OCI-LY1 (cell line): ENCODE measurements at regions not wholly inside any gene's neighbourhood (a gene's known extent, or its start where the extent isn't known, plus 50 kb on each side); places are given as distances from the start of the nearest gene placed in this dataset.

Experiments
- H2AFZ ChIP-seq: fragments of 200-600 bp; sonication (generic), shearing (Covaris generic); 2 replicates; pipeline ENCODE4 v1.6.0; 2014; ENCODE audit warnings: antibody characterized with exemption, mild to moderate bottlenecking, low read length
- H3F3A ChIP-seq: fragments of 200-600 bp; sonication (generic), shearing (Covaris generic); 2 replicates; pipeline ENCODE4 v1.6.0; 2014; ENCODE audit warnings: mild to moderate bottlenecking, antibody characterized with exemption, low read length, moderate library complexity; ENCODE audit not compliant: insufficient read depth
- H3K27ac ChIP-seq: fragments of 200-600 bp; sonication (generic); 2 replicates; pipeline ENCODE4 v1.5.1; 2014; ENCODE audit warnings: low read length, mixed run types, mild to moderate bottlenecking, low read depth; ENCODE audit not compliant: poor library complexity, severe bottlenecking
- H3K27me3 ChIP-seq: fragments of 200-600 bp; sonication (generic); 2 replicates; pipeline ENCODE4 v1.6.0; 2014; ENCODE audit warnings: antibody characterized with exemption, mild to moderate bottlenecking, low read length, moderate library complexity; ENCODE audit not compliant: insufficient read depth
- H3K36me3 ChIP-seq: fragments of 200-600 bp; sonication (generic); 2 replicates; pipeline ENCODE4 v1.6.1; 2014; ENCODE audit warnings: mild to moderate bottlenecking, antibody characterized with exemption, low read length, moderate library complexity, mixed read lengths; ENCODE audit not compliant: insufficient read depth
- H3K4me1 ChIP-seq: fragments of 200-600 bp; sonication (generic); 2 replicates; pipeline ENCODE4 v1.5.1; 2014; ENCODE audit warnings: mild to moderate bottlenecking, low read length, moderate library complexity; ENCODE audit not compliant: insufficient read depth, severe bottlenecking
- H3K4me2 ChIP-seq: fragments of 200-600 bp; sonication (generic), shearing (Covaris generic); 2 replicates; pipeline ENCODE4 v1.6.1; 2014; ENCODE audit warnings: low read length
- H3K4me3 ChIP-seq: fragments of 200-600 bp; sonication (generic); 2 replicates; pipeline ENCODE4 v1.5.1; 2014; ENCODE audit warnings: low read length, low read depth, mild to moderate bottlenecking, mixed read lengths; ENCODE audit not compliant: poor library complexity, severe bottlenecking
- H3K79me2 ChIP-seq: fragments of 200-600 bp; shearing (Covaris generic); 2 replicates; pipeline ENCODE4 v1.6.1; 2016; ENCODE audit warnings: mixed run types, low read length, mixed read lengths; ENCODE audit not compliant: insufficient read depth
- H3K9ac ChIP-seq: fragments of 200-600 bp; sonication (generic), shearing (Covaris generic); 2 replicates; pipeline ENCODE4 v1.6.1; 2014; ENCODE audit warnings: mild to moderate bottlenecking, low read length, mixed read lengths
- H3K9me2 ChIP-seq: fragments of 200-600 bp; sonication (generic), shearing (Covaris generic); 2 replicates; pipeline ENCODE4 v1.6.1; 2014; ENCODE audit warnings: low read depth, mild to moderate bottlenecking, low read length, mixed read lengths
- H3K9me3 ChIP-seq: fragments of 200-600 bp; shearing (Covaris generic); 2 replicates; pipeline ENCODE4 v1.6.1; 2014; ENCODE audit warnings: low read length, mixed read lengths
- H4K20me1 ChIP-seq: fragments of 200-600 bp; sonication (generic), shearing (Covaris generic); 2 replicates; pipeline ENCODE4 v1.6.0; 2016; ENCODE audit warnings: mild to moderate bottlenecking, low read length; ENCODE audit not compliant: insufficient read depth
- CTCF ChIP-seq: fragments of 200-600 bp; sonication (generic), shearing (Covaris generic); IDR thresholded peaks from 2 replicates; pipeline ENCODE4 v1.5.1; 2017; ENCODE audit warnings: mild to moderate bottlenecking, antibody characterized with exemption, low read length, moderate library complexity, mixed read lengths
- EZH2 ChIP-seq: fragments of 200-600 bp; sonication (generic), shearing (Covaris generic); IDR thresholded peaks from 2 replicates; pipeline ENCODE4 v1.8.0; 2017; ENCODE audit warnings: borderline replicate concordance, mixed run types, mild to moderate bottlenecking, antibody characterized with exemption, low read length, moderate library complexity, mixed read lengths

DNA sequence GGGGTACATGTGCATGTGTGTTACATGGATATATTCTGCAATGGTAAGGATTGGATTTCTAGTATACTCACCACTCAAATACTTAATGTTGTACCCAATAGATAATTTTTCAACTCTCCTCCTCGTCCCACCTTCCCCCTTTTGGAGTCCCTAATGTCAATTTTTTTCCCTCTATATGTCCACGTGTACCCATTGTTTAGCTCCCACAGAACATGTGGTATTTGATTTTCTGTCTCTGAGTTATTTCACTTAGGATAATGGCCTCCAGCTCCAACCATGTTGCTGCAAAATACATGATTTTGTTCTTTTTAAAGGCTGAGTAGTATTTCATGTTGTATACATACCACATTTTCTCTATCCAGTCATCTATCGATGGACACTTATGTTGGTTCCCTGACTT lies 97.2 kb upstream of the TMTC1 start:
- Histone ChIP-seq H3K4me2 (no peak overlapping the region), H4K20me1 (no peaks in the 10 kb centered on the region), H3K9ac (no peak overlapping the region), H3K9me2 (no peaks in the 10 kb centered on the region), H3K9me3 (no peaks in the 10 kb centered on the region), H3K27ac (no peak overlapping the region), H3F3A (no peaks in the 10 kb centered on the region), H3K4me3 (no peak overlapping the region), H3K27me3 (no peaks in the 10 kb centered on the region), H3K4me1 (no peaks in the 10 kb centered on the region), H2AFZ (no peak overlapping the region), H3K36me3 (no peaks in the 10 kb centered on the region), H3K79me2 (no peaks in the 10 kb centered on the region)
- no peak for TF ChIP-seq EZH2
- no peak for TF ChIP-seq CTCF

- H3K27me3 ChIP-seq: no peaks in the 10 kb centered on the region
- no peak overlapping the region for H2AFZ ChIP-seq
Measured at GRCh38 chr12:29879606-29880308, 96.0 kb upstream of the TMTC1 start.

DNA sequence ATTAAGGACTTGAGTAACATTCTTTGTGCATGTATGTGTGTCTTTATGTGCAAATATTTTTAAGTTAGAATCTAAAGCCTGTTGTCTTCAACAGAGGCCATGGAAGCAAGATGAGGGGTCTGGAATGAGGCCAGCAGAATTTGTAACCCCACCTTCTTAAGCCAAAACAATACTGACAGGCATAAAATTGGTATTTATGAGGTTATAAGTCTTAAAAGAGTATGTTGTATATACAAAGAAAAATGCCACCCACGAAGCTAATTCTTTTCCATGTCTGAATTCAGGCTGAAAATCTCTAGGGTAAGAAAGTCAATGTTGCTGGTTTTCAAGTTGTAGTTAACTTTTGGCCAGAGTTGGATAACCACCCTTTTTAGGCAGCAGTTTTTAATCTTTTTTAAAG lies 86.2 kb upstream of the TMTC1 start:
- H3K27ac ChIP-seq: no peak overlapping the region
- no peak overlapping the region for H2AFZ ChIP-seq
- no peak overlapping the region for H3K4me2 ChIP-seq
- H3K36me3 ChIP-seq: no peaks in the 10 kb centered on the region
- H3K4me1 ChIP-seq: no peaks in the 10 kb centered on the region
- no peak overlapping the region for H3K9ac ChIP-seq
- H3K4me3 ChIP-seq: no peak overlapping the region
- H4K20me1 ChIP-seq: no peaks in the 10 kb centered on the region
- H3K27me3 ChIP-seq: no peaks in the 10 kb centered on the region
- no peaks in the 10 kb centered on the region for H3K79me2 ChIP-seq
- H3F3A ChIP-seq: no peaks in the 10 kb centered on the region
- no peaks in the 10 kb centered on the region for H3K9me2 ChIP-seq
- no peaks in the 10 kb centered on the region for H3K9me3 ChIP-seq
- TF ChIP-seq EZH2: no peak
- no peak for TF ChIP-seq CTCF

More at GRCh38 chr12:29879606-29880308, 96.0 kb upstream of the TMTC1 start:
- Histone ChIP-seq H3K9me3 (no peaks in the 10 kb centered on the region), H4K20me1 (no peaks in the 10 kb centered on the region), H3K79me2 (no peaks in the 10 kb centered on the region), H3K4me3 (no peak overlapping the region), H3K36me3 (no peaks in the 10 kb centered on the region), H3K9ac (no peak overlapping the region), H3K4me2 (no peak overlapping the region), H3F3A (no peaks in the 10 kb centered on the region), H3K27ac (no peak overlapping the region), H3K4me1 (no peaks in the 10 kb centered on the region), H3K9me2 (no peaks in the 10 kb centered on the region)
- TF ChIP-seq EZH2: no peak
- TF ChIP-seq CTCF: no peak
